IMR-90 (cell line): ENCODE measurements at regions not wholly inside any gene's neighbourhood (a gene's known extent, or its start where the extent isn't known, plus 50 kb on each side); places are given as distances from the start of the nearest gene placed in this dataset.

Source experiments
- ATAC-seq: fragments of 200-7000 bp; cut with Tn5 transposase; 2 replicates; pipeline ENCODE4 v1.9.1; 2020; ENCODE audit warnings: low read depth, mild to moderate bottlenecking, moderate library complexity
- BruUV-seq: library from RNA; stranded (reverse); fragments of 400-500 nt; replicated peaks from 2 replicates; lab custom pipeline; 2021; lab: Mats Ljungman, UMichigan
- CTCF ChIA-PET: fragments of 300-600 bp; formaldehyde crosslinking; extraction: SDS; loops from one replicate; lab custom pipeline; 2021; ENCODE audit warnings: antibody characterized with exemption; lab: Yijun Ruan, JAX
- POLR2A ChIA-PET: fragments of 300-600 bp; sonication (Branson Sonifier 250); formaldehyde crosslinking; loops from one replicate; lab custom pipeline; 2022; ENCODE audit warnings: antibody characterized with exemption; ENCODE audit not compliant: unreplicated experiment; lab: Charles Lee
- DNase-seq: peaks from one replicate; pipeline ENCODE4 v3.0.0; 2013
- H2AFZ ChIP-seq: replicated peaks from 2 replicates; pipeline ENCODE3; 2013; ENCODE audit warnings: low read length, mild to moderate bottlenecking; ENCODE audit not compliant: poor library complexity
- H2AK5ac ChIP-seq: 2 replicates; pipeline ENCODE4 v1.6.1; 2013; ENCODE audit warnings: low read depth, low read length, inconsistent platforms
- H2AK9ac ChIP-seq: replicated peaks from 2 replicates; pipeline ENCODE3; 2013; ENCODE audit warnings: mild to moderate bottlenecking, low read depth, low read length, moderate library complexity; ENCODE audit not compliant: poor library complexity
- H2BK120ac ChIP-seq: 2 replicates; pipeline ENCODE4 v1.6.1; 2013; ENCODE audit warnings: low read depth, low read length, inconsistent platforms
- H2BK15ac ChIP-seq: 3 replicates; pipeline ENCODE4 v1.6.1; 2013; ENCODE audit warnings: low read depth, low read length, inconsistent platforms
- H2BK20ac ChIP-seq: 2 replicates; pipeline ENCODE4 v1.6.1; 2013; ENCODE audit warnings: low read depth, mild to moderate bottlenecking, inconsistent platforms, low read length, moderate library complexity
- H2BK5ac ChIP-seq: 2 replicates; pipeline ENCODE4 v1.6.1; 2013; ENCODE audit warnings: mild to moderate bottlenecking, low read depth, low read length, inconsistent platforms; ENCODE audit not compliant: poor library complexity, severe bottlenecking
- H3K14ac ChIP-seq: replicated peaks from 2 replicates; pipeline ENCODE4 v1.6.1; 2013; ENCODE audit warnings: low read depth, low read length, inconsistent platforms
- H3K18ac ChIP-seq: 2 replicates; pipeline ENCODE4 v1.6.1; 2013; ENCODE audit warnings: low read depth, low read length, control low read depth
- H3K23ac ChIP-seq: 2 replicates; pipeline ENCODE4 v1.6.1; 2013; ENCODE audit warnings: low read depth, low read length, inconsistent platforms
- H3K27ac ChIP-seq: 2 replicates; pipeline ENCODE4 v1.5.1; 2013; ENCODE audit warnings: mild to moderate bottlenecking, control low read depth, low read length; ENCODE audit not compliant: insufficient read depth
- H3K27me3 ChIP-seq: 2 replicates; pipeline ENCODE4 v1.6.1; 2013; ENCODE audit warnings: low read length; ENCODE audit not compliant: control insufficient read depth, insufficient read depth
- H3K36me3 ChIP-seq: 2 replicates; pipeline ENCODE4 v1.6.1; 2013; ENCODE audit warnings: low read length, mixed read lengths; ENCODE audit not compliant: control insufficient read depth, insufficient read depth
- H3K4ac ChIP-seq: 2 replicates; pipeline ENCODE4 v1.6.1; 2013; ENCODE audit warnings: low read depth, low read length, inconsistent platforms
- H3K4me1 ChIP-seq: 2 replicates; pipeline ENCODE4 v1.6.1; 2013; ENCODE audit warnings: low read length, mixed read lengths; ENCODE audit not compliant: control insufficient read depth, insufficient read depth
- H3K4me2 ChIP-seq: 2 replicates; pipeline ENCODE4 v1.6.1; 2013; ENCODE audit warnings: low read depth, mild to moderate bottlenecking, control low read depth, low read length, moderate library complexity
- H3K4me3 ChIP-seq: 2 replicates; pipeline ENCODE4 v1.5.1; 2013; ENCODE audit warnings: low read depth, mild to moderate bottlenecking, control low read depth, low read length, moderate library complexity; ENCODE audit not compliant: insufficient read depth
- H3K56ac ChIP-seq: 2 replicates; pipeline ENCODE4 v1.6.1; 2013; ENCODE audit warnings: low read length, inconsistent platforms; ENCODE audit not compliant: insufficient read depth; ENCODE audit errors: extremely low read depth
- H3K79me1 ChIP-seq, 2 experiments: 2 replicates each; pipeline ENCODE4 v1.6.1; 2013; ENCODE audit warnings: low read length in 2 of 2, inconsistent platforms in 1 of 2, low read depth in 1 of 2
- H3K9ac ChIP-seq: 2 replicates; pipeline ENCODE4 v1.6.1; 2013; ENCODE audit warnings: low read depth, low read length, control low read depth
- H3K9me1 ChIP-seq: 2 replicates; pipeline ENCODE4 v1.6.1; 2013; ENCODE audit warnings: low read length, inconsistent platforms; ENCODE audit not compliant: insufficient read depth
- H3K9me3 ChIP-seq: 2 replicates; pipeline ENCODE4 v1.6.1; 2013; ENCODE audit warnings: low read length; ENCODE audit not compliant: control insufficient read depth, insufficient read depth
- H4K20me1 ChIP-seq: 2 replicates; pipeline ENCODE4 v1.6.1; 2013; ENCODE audit warnings: low read length, inconsistent platforms; ENCODE audit not compliant: insufficient read depth
- H4K5ac ChIP-seq: 2 replicates; pipeline ENCODE4 v1.6.1; 2013; ENCODE audit warnings: mild to moderate bottlenecking, low read depth, low read length, control low read depth
- H4K8ac ChIP-seq, 2 experiments: 2 replicates each; pipeline ENCODE4 v1.6.1; 2013; ENCODE audit warnings: low read depth in 2 of 2, low read length in 2 of 2, control low read depth in 1 of 2, inconsistent platforms in 1 of 2
- H4K91ac ChIP-seq: 2 replicates; pipeline ENCODE4 v1.6.1; 2013; ENCODE audit warnings: low read depth, low read length, inconsistent platforms; ENCODE audit not compliant: insufficient read depth
- BHLHE40 ChIP-seq: fragments of 150-350 bp; IDR thresholded peaks from 2 replicates; pipeline ENCODE4 v1.6.1; 2016; ENCODE audit warnings: mild to moderate bottlenecking, low read depth, low read length
- CEBPB ChIP-seq: IDR thresholded peaks from 2 replicates; pipeline ENCODE4 v1.6.1; 2012; ENCODE audit warnings: low read depth, low read length, improper control_type of control experiment
- CHD1 ChIP-seq: IDR thresholded peaks from 2 replicates; pipeline ENCODE4 v1.6.1; 2012; ENCODE audit warnings: low read depth, low read length, improper control_type of control experiment
- CTCF ChIP-seq: conservative IDR thresholded peaks from 2 replicates; pipeline ENCODE4 v1.5.1; 2012; ENCODE audit warnings: mild to moderate bottlenecking, low read depth, low read length, improper control_type of control experiment
- ELK1 ChIP-seq: fragments of 150-350 bp; IDR thresholded peaks from 2 replicates; pipeline ENCODE4 v1.6.1; 2016; ENCODE audit warnings: low read depth, mild to moderate bottlenecking, low read length, moderate library complexity, borderline replicate concordance
- MAFK ChIP-seq: IDR thresholded peaks from 2 replicates; pipeline ENCODE4 v1.6.1; 2012; ENCODE audit warnings: low read depth, low read length, improper control_type of control experiment
- MXI1 ChIP-seq: IDR thresholded peaks from 2 replicates; pipeline ENCODE4 v1.6.1; 2012; ENCODE audit warnings: low read depth, mild to moderate bottlenecking, low read length, moderate library complexity, borderline replicate concordance
- NFE2L2 ChIP-seq: fragments of 150-350 bp; IDR thresholded peaks from 2 replicates; pipeline ENCODE4 v1.6.1; 2016; ENCODE audit warnings: low read depth, mild to moderate bottlenecking, low read length
- POLR2A ChIP-seq: IDR thresholded peaks from 2 replicates; pipeline ENCODE4 v1.6.1; 2012; ENCODE audit warnings: mild to moderate bottlenecking, low read depth, low read length
- USF2 ChIP-seq: fragments of 150-350 bp; IDR thresholded peaks from 2 replicates; pipeline ENCODE4 v1.6.1; 2017; ENCODE audit warnings: mild to moderate bottlenecking, antibody characterized with exemption, low read length, low read depth
- WGBS, 2 experiments: methylation state at CpG; one replicate each; pipeline versions ENCODE4 v1.1.5 to v1.1.7; 2013; ENCODE audit warnings: missing lambda C conversion rate in 2 of 2; ENCODE audit not compliant: insufficient read length in 1 of 2; ENCODE audit errors: extremely low coverage in 2 of 2; 5-methylcytosine and 5-hydroxymethylcytosine counted together
- dilution Hi-C: fragments of 300-500 bp; cut with HindIII; formaldehyde crosslinking; loops from one replicate; pipeline ENCODE4 v1.14.3; 2018; ENCODE audit warnings: low sequenced_read_pairs; ENCODE audit not compliant: unreplicated experiment
- in situ Hi-C: fragments of 300-500 bp; cut with MboI; formaldehyde crosslinking; loops from 3 replicates; pipeline ENCODE4 v1.14.3; 2019; ENCODE audit warnings: low sequenced_read_pairs, inconsistent platforms, mixed read lengths
- intact Hi-C: fragments of 100-400 bp; cut with micrococcal nuclease; formaldehyde crosslinking; loops from 2 replicates; pipeline ENCODE4 v1.10.0; 2022

GRCh38 chr15:94875550-94875949 lies 644.2 kb downstream of the MCTP2 start:
- ATAC-seq: no peak
- Histone ChIP-seq H3K27me3 (no peaks in the 10 kb centered on the region), H3K4ac (no peak overlapping the region), H3K4me3 (no peak overlapping the region), H2AK9ac (no peak overlapping the region), H3K9me3 (peaks cover 8% of the 10 kb centered on the region), H3K23ac (no peak overlapping the region), H2BK15ac (no peak overlapping the region), H3K9ac (no peak overlapping the region), H4K91ac (no peak overlapping the region), H3K9me1 (no peaks in the 10 kb centered on the region), H4K20me1 (no peaks in the 10 kb centered on the region), H2BK5ac (no peak overlapping the region), H3K4me1 (no peaks in the 10 kb centered on the region), H4K8ac (no peak overlapping the region), H3K36me3 (no peaks in the 10 kb centered on the region), H3K18ac (no peak overlapping the region), H2BK20ac (no peak overlapping the region), H2AFZ (no peak overlapping the region), H2BK120ac (no peak overlapping the region), H2AK5ac (no peak overlapping the region), H3K56ac (no peak overlapping the region), H3K14ac (no peak overlapping the region), H3K4me2 (no peak overlapping the region), H4K5ac (no peak overlapping the region), H3K27ac (no peak overlapping the region), H3K79me1 (no peaks in the 10 kb centered on the region)
- TF ChIP-seq NFE2L2 (no peak), MXI1 (no peak), CHD1 (no peak), POLR2A (no peak), USF2 (no peak), ELK1 (no peak), BHLHE40 (no peak), MAFK (no peak), CTCF (no peak), CEBPB (no peak)
- no CpG with 5 or more reads among the region's 2 CpGs for WGBS, 2 experiments
- dilution Hi-C loops: no loop called here
- CTCF ChIA-PET: no interaction called here
- intact Hi-C loops: no loop called here
- BruUV-seq: no TSS peak
- in situ Hi-C loops: no loop called here
- POLR2A ChIA-PET: no interaction called here
- DNase-seq: no peak
